HG03045 (cell line): ENCODE measurements at regions not wholly inside any gene's neighbourhood (a gene's known extent, or its start where the extent isn't known, plus 50 kb on each side); places are given as distances from the start of the nearest gene placed in this dataset.
"Not testable (repeated sequence)": the region's sequence is repeated elsewhere in the genome, so short reads cannot be mapped to it uniquely, and the experiment has no call there.

Source experiments
- ATAC-seq: cut with Tn5 transposase; IDR thresholded peaks from one replicate; pipeline ENCODE4 v1.9.1; 2021; ENCODE audit warnings: mild to moderate bottlenecking, moderate library complexity; ENCODE audit not compliant: unreplicated experiment

- not testable (repeated sequence) for ATAC-seq
Observed at GRCh38 chr14:105747503-105748203, 221.3 kb downstream of the TMEM121 start.

DNA sequence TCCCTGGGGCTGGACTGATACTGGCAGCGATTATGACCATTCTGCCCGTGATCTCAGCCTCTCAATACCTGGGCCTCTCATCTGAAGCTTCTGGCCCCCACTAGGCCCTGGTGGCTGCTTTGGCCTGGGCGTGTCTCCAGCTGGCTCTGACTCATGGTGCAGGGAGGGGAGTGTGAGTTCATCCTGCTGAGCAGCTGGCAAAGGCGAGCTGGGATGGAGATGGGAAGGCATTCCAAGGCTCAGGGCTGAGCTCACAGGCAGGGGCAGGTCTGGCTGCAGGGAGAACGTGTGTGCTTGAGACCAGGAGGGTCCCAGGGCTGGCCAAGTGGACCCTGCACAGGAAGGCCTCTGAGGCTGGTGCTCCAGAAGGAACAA is 221.8 kb downstream of the TMEM121 start:
- ATAC-seq = no peak

DNA sequence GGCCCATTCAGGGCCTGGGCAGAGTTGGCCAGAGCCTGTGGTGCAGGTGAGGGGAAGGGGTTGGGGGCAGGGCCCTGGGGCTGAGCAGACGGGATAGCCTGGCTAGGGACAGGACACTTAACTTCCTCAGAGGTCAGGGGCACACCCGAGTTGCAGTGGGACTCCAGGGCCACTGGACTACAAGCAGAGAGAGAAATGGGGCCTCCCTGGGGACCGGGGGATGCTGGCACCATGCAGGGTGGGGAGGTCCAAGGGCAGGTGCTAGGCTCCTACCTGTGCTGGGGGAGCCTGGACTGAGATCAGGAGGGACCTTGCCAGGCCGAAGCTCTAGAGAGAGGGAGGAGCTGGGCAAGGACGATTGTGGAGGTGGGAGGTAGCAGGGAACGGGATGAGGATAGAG is 222.3 kb downstream of the TMEM121 start:
- ATAC-seq = not testable (repeated sequence)

DNA sequence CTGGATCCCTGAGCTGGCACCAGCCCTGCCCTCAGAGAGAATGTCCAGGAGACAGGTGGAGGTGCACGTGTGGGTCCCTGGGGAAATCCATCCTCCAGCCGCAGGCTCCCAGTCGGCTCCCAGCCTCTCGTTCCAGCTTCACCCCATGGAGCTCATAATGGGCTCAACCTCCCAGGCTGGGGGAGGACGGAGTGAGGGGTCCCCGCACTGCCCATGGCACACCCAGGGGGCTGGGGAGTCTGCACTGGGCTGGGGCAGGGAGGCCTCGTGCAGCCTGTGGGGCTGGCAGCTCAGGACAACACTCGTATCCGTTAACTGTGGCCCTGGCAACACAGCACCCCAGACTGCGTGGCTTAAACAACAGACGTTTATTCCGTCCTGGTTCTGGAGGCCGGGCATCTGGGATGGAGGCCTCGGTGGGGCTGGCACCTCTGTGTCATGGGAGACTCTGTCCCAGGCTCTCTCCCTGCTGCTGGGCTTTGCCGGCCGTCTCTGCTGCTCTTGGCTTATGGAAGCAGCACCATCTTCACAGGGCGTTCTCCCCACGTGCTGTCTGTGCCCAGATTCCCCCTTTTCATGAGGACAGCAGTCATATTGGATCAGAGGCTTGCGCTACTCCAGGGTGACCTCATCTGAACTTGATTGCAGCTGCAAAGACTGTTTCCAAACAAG is 223.6 kb downstream of the TMEM121 start:
- ATAC-seq = not testable (repeated sequence)

GRCh38 chr14:105751291-105751751 is 224.9 kb downstream of the TMEM121 start:
- not testable (repeated sequence) for ATAC-seq

- ATAC-seq = not testable (repeated sequence)
Observed at GRCh38 chr14:105752420-105752819, 226.0 kb downstream of the TMEM121 start.

GRCh38 chr14:105760691-105761344 is 234.4 kb downstream of the TMEM121 start:
- ATAC-seq = no peak

DNA sequence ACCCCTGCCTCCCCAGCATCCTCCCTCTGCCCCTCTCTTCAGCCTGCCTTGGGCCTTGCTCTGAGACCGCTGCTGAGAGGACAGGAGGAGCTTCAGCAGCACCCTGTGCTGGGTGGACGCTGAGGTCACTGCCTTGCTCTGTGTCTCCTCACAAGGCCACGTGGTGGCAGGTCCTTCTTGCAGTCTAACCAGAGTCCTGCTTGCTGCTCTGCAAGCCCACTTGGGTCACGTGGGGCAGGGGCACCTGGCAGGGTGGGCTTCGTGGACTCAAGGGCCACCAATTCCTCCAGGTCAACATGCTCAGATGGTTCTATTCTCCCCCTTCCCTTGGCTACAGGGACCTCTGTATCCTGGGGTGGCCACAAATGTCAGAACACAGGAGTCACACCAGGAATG is 235.0 kb downstream of the TMEM121 start:
- not testable (repeated sequence) for ATAC-seq

- ATAC-seq = no peak
Observed at GRCh38 chr14:105761842-105762241, 235.5 kb downstream of the TMEM121 start.

DNA sequence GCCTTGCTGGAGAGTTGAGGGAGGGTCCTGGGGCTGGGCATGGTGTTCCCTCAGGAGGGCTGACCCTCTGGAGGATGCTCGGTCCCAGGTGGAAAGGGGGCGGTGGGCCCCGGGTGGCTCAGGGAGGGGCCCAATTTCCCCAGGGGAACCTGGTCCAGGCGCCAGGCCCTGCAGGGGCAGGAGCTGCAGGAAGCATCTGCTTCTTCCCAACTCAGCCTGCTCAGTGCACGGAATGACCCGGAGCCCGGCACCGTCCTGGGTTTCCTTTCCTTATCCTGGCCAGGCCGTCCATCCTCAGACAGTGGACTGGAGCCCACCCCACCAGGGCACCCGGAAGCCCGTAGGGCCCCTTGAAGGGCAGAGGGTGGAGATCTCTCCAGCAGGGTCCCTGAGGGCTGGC is 235.9 kb downstream of the TMEM121 start:
- not testable (repeated sequence) for ATAC-seq

GRCh38 chr14:105764254-105764901 is 238.0 kb downstream of the TMEM121 start:
- not testable (repeated sequence) for ATAC-seq

DNA sequence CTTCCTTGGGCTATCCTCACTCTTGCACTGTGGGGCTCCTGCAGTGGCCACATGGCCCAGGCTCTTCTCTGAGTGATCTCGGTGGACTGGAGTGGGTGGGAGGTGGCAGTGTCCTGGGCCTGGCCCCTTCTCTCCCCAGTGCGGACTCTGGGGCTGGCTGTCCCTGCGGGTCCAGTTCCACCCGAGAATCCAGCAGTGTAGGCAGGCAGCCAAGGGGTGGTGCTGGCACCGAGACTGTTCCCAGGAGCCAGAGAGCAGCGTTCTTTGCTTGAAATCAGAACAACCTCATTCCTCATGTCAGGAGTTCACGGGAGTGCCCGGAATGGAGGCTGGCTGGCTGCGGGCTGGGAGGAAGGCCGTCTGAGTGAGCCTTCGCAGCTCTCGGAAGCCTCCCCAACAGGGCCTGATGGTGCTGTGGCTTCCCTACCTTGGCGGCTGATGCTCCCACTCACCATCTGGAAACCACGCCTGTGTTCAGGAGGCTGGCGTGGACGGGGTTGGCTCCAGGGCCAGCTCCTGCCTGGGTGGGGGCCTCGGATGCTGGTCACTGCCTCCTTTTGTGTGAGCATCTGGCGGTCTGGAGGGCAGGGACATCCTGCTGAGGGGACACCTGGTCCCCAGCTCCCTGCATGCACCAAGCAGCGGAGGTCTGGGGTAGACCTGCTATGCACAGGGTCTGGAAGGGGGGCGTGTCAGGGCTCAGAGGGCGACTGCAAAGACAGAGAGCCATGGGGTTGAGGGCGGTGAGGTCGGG is 238.9 kb downstream of the TMEM121 start:
- not testable (repeated sequence) for ATAC-seq

- no peak for ATAC-seq
Observed at GRCh38 chr14:105765893-105766614, 239.7 kb downstream of the TMEM121 start.

GRCh38 chr14:105767315-105767714 is 240.9 kb downstream of the TMEM121 start:
- ATAC-seq = no peak

DNA sequence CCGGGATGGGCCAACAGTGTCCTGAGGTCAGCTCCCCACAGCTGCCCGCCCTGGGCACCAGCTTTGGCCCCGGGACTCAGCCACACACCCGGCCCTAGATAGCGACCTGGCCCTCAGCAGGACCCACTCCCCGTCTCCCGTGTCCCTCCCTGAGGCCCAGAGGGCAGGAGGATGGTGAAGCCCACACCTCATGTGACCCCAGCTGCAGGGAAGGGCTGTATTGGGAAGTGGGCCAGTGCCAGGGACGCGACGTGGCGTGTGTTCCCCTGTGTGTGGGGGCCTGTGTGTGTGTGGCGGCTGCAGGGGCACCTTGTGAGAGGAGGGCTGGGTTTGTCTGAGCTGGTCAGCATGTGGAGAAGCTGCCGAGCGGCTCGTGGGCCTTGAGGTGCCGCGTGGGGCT is 241.7 kb downstream of the TMEM121 start:
- ATAC-seq = not testable (repeated sequence)

- ATAC-seq = not testable (repeated sequence)
Observed at GRCh38 chr14:105769061-105769730, 242.8 kb downstream of the TMEM121 start.

DNA sequence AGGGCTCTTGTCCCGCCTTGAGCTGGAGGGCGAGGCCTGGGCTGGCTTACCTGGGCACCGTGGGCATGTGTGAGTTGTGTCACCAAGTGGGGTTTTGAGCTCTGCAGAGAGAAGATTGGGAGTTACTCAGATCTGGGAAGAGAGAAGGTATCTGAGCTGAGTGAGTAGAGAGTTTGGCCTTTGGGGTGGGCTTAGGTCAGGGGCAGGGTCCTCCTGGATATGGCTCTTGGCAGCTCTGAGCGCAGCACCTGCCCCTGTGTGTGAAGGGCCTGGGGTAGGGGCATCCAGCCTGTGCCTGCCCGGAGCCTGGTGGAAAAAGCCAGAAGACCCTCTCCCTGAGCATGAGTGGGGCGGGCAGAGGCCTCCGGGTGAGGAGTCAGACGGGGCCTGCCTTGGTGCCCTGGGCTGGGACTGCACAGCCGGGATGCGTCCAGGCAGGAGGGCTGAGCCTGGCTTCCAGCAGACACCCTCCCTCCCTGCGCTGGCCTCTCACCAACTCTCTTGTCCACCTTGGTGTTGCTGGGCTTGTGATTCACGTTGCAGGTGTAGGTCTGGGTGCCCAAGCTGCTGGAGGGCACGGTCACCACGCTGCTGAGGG is 244.3 kb downstream of the TMEM121 start:
- not testable (repeated sequence) for ATAC-seq

GRCh38 chr14:105771261-105772226 is 245.2 kb downstream of the TMEM121 start:
- ATAC-seq = not testable (repeated sequence)
